Liver (tissue), 3 donors: ENCODE measurements at regions not wholly inside any gene's neighbourhood (a gene's known extent, or its start where the extent isn't known, plus 50 kb on each side); places are given as distances from the start of the nearest gene placed in this dataset.

Experiments
- ATF3 ChIP-seq: IDR thresholded peaks from 2 replicates; pipeline ENCODE4 v1.6.1; 2016; ENCODE audit warnings: antibody characterized with exemption
- EGR1 ChIP-seq, 2 donors: IDR thresholded peaks; 2 replicates each; pipeline ENCODE4 v1.6.1; 2016 to 2018; ENCODE audit warnings: antibody characterized with exemption in 2 of 2, low read depth in 2 of 2
- FOXA1 ChIP-seq: IDR thresholded peaks from 2 replicates; pipeline ENCODE4 v1.6.1; 2016; ENCODE audit warnings: antibody characterized with exemption
- GABPA ChIP-seq, 2 donors: IDR thresholded peaks in 1 of 2; conservative IDR thresholded peaks in 1 of 2; 2 replicates each; pipeline ENCODE4 v1.6.1; 2016; ENCODE audit warnings: antibody characterized with exemption in 2 of 2, mild to moderate bottlenecking in 1 of 2, moderate library complexity in 1 of 2
- HNF4G ChIP-seq: IDR thresholded peaks from 2 replicates; pipeline ENCODE4 v1.6.1; 2016; ENCODE audit warnings: antibody characterized with exemption
- JUND ChIP-seq, 2 donors: IDR thresholded peaks; 2 replicates each; pipeline ENCODE4 v1.6.1; 2016; ENCODE audit warnings: antibody characterized with exemption in 2 of 2
- SP1 ChIP-seq: IDR thresholded peaks from 2 replicates; pipeline ENCODE4 v1.6.1; 2018; ENCODE audit warnings: antibody characterized with exemption, mild to moderate bottlenecking
- TAF1 ChIP-seq: conservative IDR thresholded peaks from 2 replicates; pipeline ENCODE4 v1.6.1; 2016; ENCODE audit warnings: antibody characterized with exemption, mild to moderate bottlenecking
- TF ChIP-seq, protein P1 (sequence below): fragments of 150-350 bp; IDR thresholded peaks from 2 replicates; pipeline ENCODE4 v1.5.1; 2017; ENCODE audit warnings: improper control_type of control experiment, low read depth, low read length; ENCODE audit not compliant: missing input control
- TF ChIP-seq, protein P2 (sequence below): IDR thresholded peaks from 2 replicates; pipeline ENCODE4 v1.6.1; 2016; ENCODE audit warnings: antibody characterized with exemption, mild to moderate bottlenecking
- donor health status: healthy.
- donor health status: healthy.

GRCh38 chr18:29087616-29088246 lies 910.8 kb upstream of the CDH2 start:
- TF ChIP-seq, protein P1, sequence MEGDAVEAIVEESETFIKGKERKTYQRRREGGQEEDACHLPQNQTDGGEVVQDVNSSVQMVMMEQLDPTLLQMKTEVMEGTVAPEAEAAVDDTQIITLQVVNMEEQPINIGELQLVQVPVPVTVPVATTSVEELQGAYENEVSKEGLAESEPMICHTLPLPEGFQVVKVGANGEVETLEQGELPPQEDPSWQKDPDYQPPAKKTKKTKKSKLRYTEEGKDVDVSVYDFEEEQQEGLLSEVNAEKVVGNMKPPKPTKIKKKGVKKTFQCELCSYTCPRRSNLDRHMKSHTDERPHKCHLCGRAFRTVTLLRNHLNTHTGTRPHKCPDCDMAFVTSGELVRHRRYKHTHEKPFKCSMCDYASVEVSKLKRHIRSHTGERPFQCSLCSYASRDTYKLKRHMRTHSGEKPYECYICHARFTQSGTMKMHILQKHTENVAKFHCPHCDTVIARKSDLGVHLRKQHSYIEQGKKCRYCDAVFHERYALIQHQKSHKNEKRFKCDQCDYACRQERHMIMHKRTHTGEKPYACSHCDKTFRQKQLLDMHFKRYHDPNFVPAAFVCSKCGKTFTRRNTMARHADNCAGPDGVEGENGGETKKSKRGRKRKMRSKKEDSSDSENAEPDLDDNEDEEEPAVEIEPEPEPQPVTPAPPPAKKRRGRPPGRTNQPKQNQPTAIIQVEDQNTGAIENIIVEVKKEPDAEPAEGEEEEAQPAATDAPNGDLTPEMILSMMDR, result no peak
- TF ChIP-seq ATF3, result no peak
- TF ChIP-seq, protein P2, sequence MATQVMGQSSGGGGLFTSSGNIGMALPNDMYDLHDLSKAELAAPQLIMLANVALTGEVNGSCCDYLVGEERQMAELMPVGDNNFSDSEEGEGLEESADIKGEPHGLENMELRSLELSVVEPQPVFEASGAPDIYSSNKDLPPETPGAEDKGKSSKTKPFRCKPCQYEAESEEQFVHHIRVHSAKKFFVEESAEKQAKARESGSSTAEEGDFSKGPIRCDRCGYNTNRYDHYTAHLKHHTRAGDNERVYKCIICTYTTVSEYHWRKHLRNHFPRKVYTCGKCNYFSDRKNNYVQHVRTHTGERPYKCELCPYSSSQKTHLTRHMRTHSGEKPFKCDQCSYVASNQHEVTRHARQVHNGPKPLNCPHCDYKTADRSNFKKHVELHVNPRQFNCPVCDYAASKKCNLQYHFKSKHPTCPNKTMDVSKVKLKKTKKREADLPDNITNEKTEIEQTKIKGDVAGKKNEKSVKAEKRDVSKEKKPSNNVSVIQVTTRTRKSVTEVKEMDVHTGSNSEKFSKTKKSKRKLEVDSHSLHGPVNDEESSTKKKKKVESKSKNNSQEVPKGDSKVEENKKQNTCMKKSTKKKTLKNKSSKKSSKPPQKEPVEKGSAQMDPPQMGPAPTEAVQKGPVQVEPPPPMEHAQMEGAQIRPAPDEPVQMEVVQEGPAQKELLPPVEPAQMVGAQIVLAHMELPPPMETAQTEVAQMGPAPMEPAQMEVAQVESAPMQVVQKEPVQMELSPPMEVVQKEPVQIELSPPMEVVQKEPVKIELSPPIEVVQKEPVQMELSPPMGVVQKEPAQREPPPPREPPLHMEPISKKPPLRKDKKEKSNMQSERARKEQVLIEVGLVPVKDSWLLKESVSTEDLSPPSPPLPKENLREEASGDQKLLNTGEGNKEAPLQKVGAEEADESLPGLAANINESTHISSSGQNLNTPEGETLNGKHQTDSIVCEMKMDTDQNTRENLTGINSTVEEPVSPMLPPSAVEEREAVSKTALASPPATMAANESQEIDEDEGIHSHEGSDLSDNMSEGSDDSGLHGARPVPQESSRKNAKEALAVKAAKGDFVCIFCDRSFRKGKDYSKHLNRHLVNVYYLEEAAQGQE, result no peak
- no peak for TF ChIP-seq TAF1
- TF ChIP-seq EGR1 (IDR thresholded peaks at IDR 0.05; ENCODE audit: low read depth in 2 of 2), result no peak
- TF ChIP-seq SP1, result no peak
- TF ChIP-seq GABPA (IDR thresholded peaks at IDR 0.05 in 1 of 2, conservative IDR thresholded peaks at IDR 0.05 in 1 of 2), result no peak
- no peak for TF ChIP-seq JUND (IDR thresholded peaks at IDR 0.05)
- TF ChIP-seq FOXA1, result no peak
- no peak for TF ChIP-seq HNF4G
